ENCODE measurements at regions not wholly inside any gene's neighbourhood (a gene's known extent, or its start where the extent isn't known, plus 50 kb on each side); places are given as distances from the start of the nearest gene placed in this dataset.
"Not testable (repeated sequence)": the region's sequence is repeated elsewhere in the genome, so short reads cannot be mapped to it uniquely, and the experiment has no call there.

- no peak for DNase-seq
These were observed 973.3 kb downstream of the TAF11L14 start for GRCh38 chr5:18607570-18607969.

- DNase-seq: not testable (repeated sequence)
These were observed 982.9 kb downstream of the TAF11L14 start for GRCh38 chr5:18617191-18617590.

- no peak for DNase-seq
These were observed 996.3 kb downstream of the TAF11L14 start for GRCh38 chr5:18630458-18631045.

GRCh38 chr5:18652404-18653215 lies 1018.4 kb downstream of the TAF11L14 start:
- DNase-seq: no peak

- DNase-seq: no peak
These were observed 1019.0 kb downstream of the TAF11L14 start for GRCh38 chr5:18653216-18653752.

GRCh38 chr5:18660511-18660910 lies 1026.3 kb downstream of the TAF11L14 start:
- no peak for DNase-seq

GRCh38 chr5:18662231-18662630 lies 1028.0 kb downstream of the TAF11L14 start:
- DNase-seq: no peak

GRCh38 chr5:18674212-18674611 lies 1040.0 kb downstream of the TAF11L14 start:
- not testable (repeated sequence) for DNase-seq

- no peak for DNase-seq
These were observed 1040.8 kb downstream of the TAF11L14 start for GRCh38 chr5:18675041-18675440.

- no peak for DNase-seq
These were observed 1052.0 kb downstream of the TAF11L14 start for GRCh38 chr5:18686253-18686652.

GRCh38 chr5:18687429-18687828 lies 1053.2 kb downstream of the TAF11L14 start:
- DNase-seq: no peak

GRCh38 chr5:18699681-18700080 lies 1065.4 kb downstream of the TAF11L14 start:
- DNase-seq: no peak

GRCh38 chr5:18702821-18703220 lies 1068.6 kb downstream of the TAF11L14 start:
- DNase-seq: no peak

- no peak for DNase-seq
These were observed 1078.8 kb downstream of the TAF11L14 start for GRCh38 chr5:18712936-18713485.

GRCh38 chr5:18720002-18720401 lies 1085.7 kb downstream of the TAF11L14 start:
- DNase-seq: no peak

GRCh38 chr5:18732556-18733479 lies 1098.6 kb downstream of the TAF11L14 start:
- no peak for DNase-seq

GRCh38 chr5:18736051-18736398 lies 1101.8 kb downstream of the TAF11L14 start:
- no peak for DNase-seq

- DNase-seq: not testable (repeated sequence)
These were observed 1102.5 kb downstream of the TAF11L14 start for GRCh38 chr5:18736736-18737135.

GRCh38 chr5:18740301-18740700 lies 1106.0 kb downstream of the TAF11L14 start:
- DNase-seq: no peak

GRCh38 chr5:18742830-18743229 lies 1108.6 kb downstream of the TAF11L14 start:
- no peak for DNase-seq

GRCh38 chr5:18744441-18744840 lies 1110.2 kb downstream of the TAF11L14 start:
- no peak for DNase-seq

GRCh38 chr5:18745042-18745987 lies 1111.1 kb downstream of the TAF11L14 start:
- no peak for DNase-seq

Data from EL (cell line).